GM23338 (cell line): ENCODE measurements at regions not wholly inside any gene's neighbourhood (a gene's known extent, or its start where the extent isn't known, plus 50 kb on each side); places are given as distances from the start of the nearest gene placed in this dataset.

Experiments
- EZH2 ChIP-seq: fragments of 200-600 bp; sonication (generic); IDR thresholded peaks from one replicate; pipeline ENCODE4 v1.8.0; 2017; ENCODE audit warnings: antibody characterized with exemption, mild to moderate bottlenecking, low read depth; ENCODE audit not compliant: unreplicated experiment
- JUNB ChIP-seq: IDR thresholded peaks from one replicate; pipeline ENCODE4 v1.6.1; 2016; ENCODE audit warnings: antibody characterized with exemption; ENCODE audit not compliant: unreplicated experiment
- POLR2AphosphoS5 ChIP-seq: IDR thresholded peaks from 2 replicates; pipeline ENCODE4 v1.6.1; 2016; ENCODE audit warnings: antibody characterized with exemption, low read depth
- TF ChIP-seq, protein P1 (sequence below), 2 experiments: fragments of 200-600 bp in 1 of 2; sonication (generic) in 1 of 2; conservative IDR thresholded peaks; 2 replicates each; pipeline versions ENCODE4 v1.5.1 to v1.6.1; 2016 to 2017; ENCODE audit warnings: antibody characterized with exemption in 2 of 2, low read depth in 2 of 2, mild to moderate bottlenecking in 2 of 2, moderate library complexity in 1 of 2
- TF ChIP-seq, protein P2 (sequence below): IDR thresholded peaks from one replicate; pipeline ENCODE4 v1.6.1; 2018; ENCODE audit warnings: antibody characterized with exemption; ENCODE audit not compliant: unreplicated experiment

DNA sequence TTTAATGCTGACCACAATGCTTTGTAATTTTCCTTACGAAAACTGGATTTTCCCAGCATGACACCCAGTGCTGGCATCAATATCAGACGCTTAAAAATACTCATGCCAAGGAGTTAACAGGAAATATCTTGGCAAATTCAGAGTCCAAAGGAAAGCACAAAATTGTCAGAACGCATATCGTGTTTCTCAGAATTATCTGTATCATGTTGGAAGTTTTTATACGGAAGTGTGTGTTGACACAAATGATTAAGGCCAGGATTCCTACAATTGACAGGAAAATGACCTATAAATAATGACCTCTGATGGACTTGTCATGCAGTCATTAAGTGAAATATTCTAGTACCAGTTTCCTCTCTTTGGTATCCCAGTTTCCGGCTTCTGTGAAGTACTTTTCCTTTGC, 132.1 kb upstream of the TLL1 start:
- TF ChIP-seq, protein P1, sequence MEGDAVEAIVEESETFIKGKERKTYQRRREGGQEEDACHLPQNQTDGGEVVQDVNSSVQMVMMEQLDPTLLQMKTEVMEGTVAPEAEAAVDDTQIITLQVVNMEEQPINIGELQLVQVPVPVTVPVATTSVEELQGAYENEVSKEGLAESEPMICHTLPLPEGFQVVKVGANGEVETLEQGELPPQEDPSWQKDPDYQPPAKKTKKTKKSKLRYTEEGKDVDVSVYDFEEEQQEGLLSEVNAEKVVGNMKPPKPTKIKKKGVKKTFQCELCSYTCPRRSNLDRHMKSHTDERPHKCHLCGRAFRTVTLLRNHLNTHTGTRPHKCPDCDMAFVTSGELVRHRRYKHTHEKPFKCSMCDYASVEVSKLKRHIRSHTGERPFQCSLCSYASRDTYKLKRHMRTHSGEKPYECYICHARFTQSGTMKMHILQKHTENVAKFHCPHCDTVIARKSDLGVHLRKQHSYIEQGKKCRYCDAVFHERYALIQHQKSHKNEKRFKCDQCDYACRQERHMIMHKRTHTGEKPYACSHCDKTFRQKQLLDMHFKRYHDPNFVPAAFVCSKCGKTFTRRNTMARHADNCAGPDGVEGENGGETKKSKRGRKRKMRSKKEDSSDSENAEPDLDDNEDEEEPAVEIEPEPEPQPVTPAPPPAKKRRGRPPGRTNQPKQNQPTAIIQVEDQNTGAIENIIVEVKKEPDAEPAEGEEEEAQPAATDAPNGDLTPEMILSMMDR (conservative IDR thresholded peaks at IDR 0.05; ENCODE audit: low read depth in 2 of 2) = no peak
- TF ChIP-seq POLR2AphosphoS5 (no peak), JUNB (no peak), EZH2 (no peak)
- TF ChIP-seq, protein P2, sequence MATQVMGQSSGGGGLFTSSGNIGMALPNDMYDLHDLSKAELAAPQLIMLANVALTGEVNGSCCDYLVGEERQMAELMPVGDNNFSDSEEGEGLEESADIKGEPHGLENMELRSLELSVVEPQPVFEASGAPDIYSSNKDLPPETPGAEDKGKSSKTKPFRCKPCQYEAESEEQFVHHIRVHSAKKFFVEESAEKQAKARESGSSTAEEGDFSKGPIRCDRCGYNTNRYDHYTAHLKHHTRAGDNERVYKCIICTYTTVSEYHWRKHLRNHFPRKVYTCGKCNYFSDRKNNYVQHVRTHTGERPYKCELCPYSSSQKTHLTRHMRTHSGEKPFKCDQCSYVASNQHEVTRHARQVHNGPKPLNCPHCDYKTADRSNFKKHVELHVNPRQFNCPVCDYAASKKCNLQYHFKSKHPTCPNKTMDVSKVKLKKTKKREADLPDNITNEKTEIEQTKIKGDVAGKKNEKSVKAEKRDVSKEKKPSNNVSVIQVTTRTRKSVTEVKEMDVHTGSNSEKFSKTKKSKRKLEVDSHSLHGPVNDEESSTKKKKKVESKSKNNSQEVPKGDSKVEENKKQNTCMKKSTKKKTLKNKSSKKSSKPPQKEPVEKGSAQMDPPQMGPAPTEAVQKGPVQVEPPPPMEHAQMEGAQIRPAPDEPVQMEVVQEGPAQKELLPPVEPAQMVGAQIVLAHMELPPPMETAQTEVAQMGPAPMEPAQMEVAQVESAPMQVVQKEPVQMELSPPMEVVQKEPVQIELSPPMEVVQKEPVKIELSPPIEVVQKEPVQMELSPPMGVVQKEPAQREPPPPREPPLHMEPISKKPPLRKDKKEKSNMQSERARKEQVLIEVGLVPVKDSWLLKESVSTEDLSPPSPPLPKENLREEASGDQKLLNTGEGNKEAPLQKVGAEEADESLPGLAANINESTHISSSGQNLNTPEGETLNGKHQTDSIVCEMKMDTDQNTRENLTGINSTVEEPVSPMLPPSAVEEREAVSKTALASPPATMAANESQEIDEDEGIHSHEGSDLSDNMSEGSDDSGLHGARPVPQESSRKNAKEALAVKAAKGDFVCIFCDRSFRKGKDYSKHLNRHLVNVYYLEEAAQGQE = no peak
